GM12875 (cell line): ENCODE measurements at regions not wholly inside any gene's neighbourhood (a gene's known extent, or its start where the extent isn't known, plus 50 kb on each side); places are given as distances from the start of the nearest gene placed in this dataset.
"Not testable (repeated sequence)": the region's sequence is repeated elsewhere in the genome, so short reads cannot be mapped to it uniquely, and the experiment has no call there.

Experiments used
- H3K4me3 ChIP-seq: one replicate; pipeline ENCODE4 v1.5.1; 2011; ENCODE audit warnings: low read depth, low read length, control low read depth
- CTCF ChIP-seq: IDR thresholded peaks from 2 replicates; pipeline ENCODE4 v1.5.1; 2011; ENCODE audit warnings: low read depth, mild to moderate bottlenecking, control low read depth, inconsistent platforms, low read length, moderate library complexity, borderline replicate concordance; ENCODE audit not compliant: insufficient read depth

GRCh38 chr2:22078701-22079100 lies 954.9 kb downstream of the TDRD15 start:
- no peak for TF ChIP-seq CTCF
- H3K4me3 ChIP-seq: no peak overlapping the region

GRCh38 chr2:22079583-22079982 lies 955.8 kb downstream of the TDRD15 start:
- TF ChIP-seq CTCF: no peak
- no peak overlapping the region for H3K4me3 ChIP-seq

- H3K4me3 ChIP-seq: no peak overlapping the region
- TF ChIP-seq CTCF: no peak
Measured at GRCh38 chr2:22086726-22087125, 963.0 kb downstream of the TDRD15 start.

- H3K4me3 ChIP-seq: not testable (repeated sequence)
Measured at GRCh38 chr2:22103617-22104016, 979.8 kb downstream of the TDRD15 start.

GRCh38 chr2:22110244-22110651 lies 986.5 kb downstream of the TDRD15 start:
- no peak overlapping the region for H3K4me3 ChIP-seq
- no peak for TF ChIP-seq CTCF

GRCh38 chr2:22124003-22124402 lies 1000.2 kb downstream of the TDRD15 start:
- no peak overlapping the region for H3K4me3 ChIP-seq
- peak; percentile 16; the same call in 1 of the 2 replicates for TF ChIP-seq CTCF

GRCh38 chr2:22126106-22126505 lies 1002.3 kb downstream of the TDRD15 start:
- no peak overlapping the region for H3K4me3 ChIP-seq
- no peak for TF ChIP-seq CTCF

GRCh38 chr2:22126978-22127377 lies 1003.2 kb downstream of the TDRD15 start:
- no peak for TF ChIP-seq CTCF
- H3K4me3 ChIP-seq: no peak overlapping the region
